ENCODE measurements at regions not wholly inside any gene's neighbourhood (a gene's known extent, or its start where the extent isn't known, plus 50 kb on each side); places are given as distances from the start of the nearest gene placed in this dataset.

DNA sequence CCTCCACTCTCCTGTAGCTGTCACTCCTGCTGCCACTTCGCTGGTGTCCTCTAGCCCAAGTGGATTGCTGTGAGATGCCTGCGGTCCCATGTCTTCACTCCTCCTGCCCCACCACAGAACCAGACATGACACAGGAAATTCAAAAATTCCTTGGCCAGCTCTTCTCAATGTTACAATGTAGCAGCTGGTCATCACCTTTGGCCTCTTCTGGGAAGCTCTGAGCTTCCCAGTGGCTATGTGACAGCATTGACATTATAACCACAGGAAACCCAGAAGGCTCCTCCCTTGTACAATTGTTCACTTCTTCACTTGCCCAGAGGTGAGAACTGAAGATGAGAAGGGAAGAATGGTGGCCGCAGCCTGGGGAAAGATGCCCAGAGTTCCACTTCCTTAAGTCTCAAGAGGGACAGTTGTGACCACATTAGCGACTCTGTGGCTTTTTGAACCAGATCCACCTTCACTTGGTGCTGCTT is 76.1 kb upstream of the NAA20 start:
- Mint-ChIP-seq H3K27ac (ENCODE audit: unreplicated experiment) (no peak overlapping the region), H3K4me1 (ENCODE audit: unreplicated experiment) (peaks cover 25% of the 10 kb centered on the region), H3K9me3 (ENCODE audit: unreplicated experiment) (no peaks in the 10 kb centered on the region), H3K27me3 (ENCODE audit: unreplicated experiment) (no peaks in the 10 kb centered on the region), H3K4me3 (ENCODE audit: unreplicated experiment) (no peak overlapping the region), H3K36me3 (ENCODE audit: unreplicated experiment) (peaks cover 21% of the 10 kb centered on the region)
- TF ChIP-seq, protein P1, sequence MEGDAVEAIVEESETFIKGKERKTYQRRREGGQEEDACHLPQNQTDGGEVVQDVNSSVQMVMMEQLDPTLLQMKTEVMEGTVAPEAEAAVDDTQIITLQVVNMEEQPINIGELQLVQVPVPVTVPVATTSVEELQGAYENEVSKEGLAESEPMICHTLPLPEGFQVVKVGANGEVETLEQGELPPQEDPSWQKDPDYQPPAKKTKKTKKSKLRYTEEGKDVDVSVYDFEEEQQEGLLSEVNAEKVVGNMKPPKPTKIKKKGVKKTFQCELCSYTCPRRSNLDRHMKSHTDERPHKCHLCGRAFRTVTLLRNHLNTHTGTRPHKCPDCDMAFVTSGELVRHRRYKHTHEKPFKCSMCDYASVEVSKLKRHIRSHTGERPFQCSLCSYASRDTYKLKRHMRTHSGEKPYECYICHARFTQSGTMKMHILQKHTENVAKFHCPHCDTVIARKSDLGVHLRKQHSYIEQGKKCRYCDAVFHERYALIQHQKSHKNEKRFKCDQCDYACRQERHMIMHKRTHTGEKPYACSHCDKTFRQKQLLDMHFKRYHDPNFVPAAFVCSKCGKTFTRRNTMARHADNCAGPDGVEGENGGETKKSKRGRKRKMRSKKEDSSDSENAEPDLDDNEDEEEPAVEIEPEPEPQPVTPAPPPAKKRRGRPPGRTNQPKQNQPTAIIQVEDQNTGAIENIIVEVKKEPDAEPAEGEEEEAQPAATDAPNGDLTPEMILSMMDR (IDR thresholded peaks at IDR 0.05) = no peak
- DNase-seq (ENCODE audit: extremely low spot score, unreplicated experiment) = no peak

DNA sequence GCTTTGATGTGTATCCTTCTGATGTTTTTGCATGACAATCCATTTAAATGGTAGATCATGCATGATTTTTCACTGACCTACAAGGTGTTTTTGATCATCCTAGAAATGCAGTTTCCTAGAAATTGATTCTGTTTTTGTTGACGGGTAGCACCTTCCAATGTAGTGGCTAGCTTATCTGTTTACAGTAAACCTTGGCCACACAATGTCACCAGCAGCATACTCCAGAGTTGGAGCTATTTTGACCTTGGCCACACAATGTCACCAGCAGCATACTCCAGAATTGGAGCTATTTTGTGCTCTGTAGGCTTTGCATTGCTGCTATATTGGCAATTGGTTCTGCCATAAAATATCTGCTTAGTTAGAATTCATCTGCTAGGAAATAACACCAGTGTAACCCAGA is 74.6 kb upstream of the NAA20 start:
- no peaks in the 10 kb centered on the region for H3K27me3 Mint-ChIP-seq (ENCODE audit: unreplicated experiment)
- H3K4me3 Mint-ChIP-seq (ENCODE audit: unreplicated experiment) = no peak overlapping the region
- peaks cover 23% of the 10 kb centered on the region for H3K36me3 Mint-ChIP-seq (ENCODE audit: unreplicated experiment)
- DNase-seq (ENCODE audit: extremely low spot score, unreplicated experiment) = no peak
- no peaks in the 10 kb centered on the region for H3K9me3 Mint-ChIP-seq (ENCODE audit: unreplicated experiment)
- peaks cover 27% of the 10 kb centered on the region for H3K4me1 Mint-ChIP-seq (ENCODE audit: unreplicated experiment)
- H3K27ac Mint-ChIP-seq (ENCODE audit: unreplicated experiment) = no peak overlapping the region
- TF ChIP-seq, protein P1 (IDR thresholded peaks at IDR 0.05) = no peak

DNA sequence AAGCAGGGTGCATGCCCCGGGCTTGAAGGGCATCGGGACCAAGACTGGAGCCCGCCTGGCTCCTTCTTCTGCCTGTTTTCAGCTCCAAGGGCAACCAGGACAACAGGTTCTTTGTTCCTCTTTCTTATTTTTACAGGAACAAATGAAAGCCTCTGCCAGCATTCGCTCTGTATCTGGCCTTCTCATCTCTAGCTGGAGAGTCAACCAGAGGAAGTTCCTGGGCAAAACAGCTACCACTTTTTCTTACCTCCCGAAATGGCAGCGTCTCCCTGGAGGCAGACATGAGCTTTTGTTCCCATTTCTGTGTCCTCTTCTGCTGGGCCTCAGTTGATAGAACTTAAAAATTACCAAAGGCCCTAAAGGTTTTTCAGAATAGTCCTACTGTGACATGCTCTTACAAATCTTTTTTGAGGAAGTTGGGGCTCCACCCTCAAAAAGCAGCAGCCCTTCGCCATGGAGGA is 74.1 kb upstream of the NAA20 start:
- Mint-ChIP-seq H3K4me1 (ENCODE audit: unreplicated experiment) (peaks cover 31% of the 10 kb centered on the region), H3K9me3 (ENCODE audit: unreplicated experiment) (no peaks in the 10 kb centered on the region), H3K27ac (ENCODE audit: unreplicated experiment) (no peak overlapping the region), H3K4me3 (ENCODE audit: unreplicated experiment) (no peak overlapping the region), H3K36me3 (ENCODE audit: unreplicated experiment) (peaks cover 25% of the 10 kb centered on the region), H3K27me3 (ENCODE audit: unreplicated experiment) (no peaks in the 10 kb centered on the region)
- no peak for DNase-seq (ENCODE audit: extremely low spot score, unreplicated experiment)
- TF ChIP-seq, protein P1 (IDR thresholded peaks at IDR 0.05) = no peak

DNA sequence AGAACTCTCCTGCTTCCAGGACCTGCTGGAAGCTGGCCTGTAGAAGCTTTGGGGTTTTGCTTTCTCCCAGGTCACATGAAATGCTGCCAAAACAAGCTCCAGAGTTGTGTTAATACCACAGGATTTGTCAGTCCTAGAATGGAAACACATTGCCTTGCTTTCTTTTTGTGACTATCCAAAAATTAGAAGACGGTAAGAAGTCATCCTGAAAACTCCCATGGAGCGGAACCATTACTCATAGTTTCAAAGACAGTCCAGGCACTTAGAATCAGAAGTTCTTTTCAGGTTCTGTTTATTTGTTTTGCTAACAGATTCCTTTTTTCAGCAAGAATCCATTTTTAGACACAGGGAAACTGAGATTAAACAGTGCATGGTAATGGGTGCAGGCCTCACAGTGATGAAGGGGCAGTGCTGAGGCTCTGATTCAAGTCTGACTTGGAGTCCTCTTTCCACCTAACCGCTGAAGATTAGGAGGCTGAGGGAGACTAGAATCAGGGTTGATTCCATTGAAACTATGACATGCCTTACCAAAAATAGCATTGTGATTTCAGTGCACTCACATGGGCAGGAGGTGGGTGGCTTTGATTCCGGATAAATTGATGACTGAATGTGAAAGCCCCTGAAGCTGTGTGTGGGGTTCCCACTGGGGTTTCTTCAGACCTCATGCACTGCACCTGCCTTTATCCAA is 72.2 kb upstream of the NAA20 start:
- no peak overlapping the region for H3K4me3 Mint-ChIP-seq (ENCODE audit: unreplicated experiment)
- DNase-seq (ENCODE audit: extremely low spot score, unreplicated experiment) = no peak

More for the DNA sequence above, 72.2 kb upstream of the NAA20 start:
- Mint-ChIP-seq H3K4me1 (ENCODE audit: unreplicated experiment) (peaks cover 31% of the 10 kb centered on the region), H3K27ac (ENCODE audit: unreplicated experiment) (peak overlapping the region; percentile 35), H3K9me3 (ENCODE audit: unreplicated experiment) (no peaks in the 10 kb centered on the region), H3K36me3 (ENCODE audit: unreplicated experiment) (peaks cover 28% of the 10 kb centered on the region), H3K27me3 (ENCODE audit: unreplicated experiment) (no peaks in the 10 kb centered on the region)
- TF ChIP-seq, protein P1 (IDR thresholded peaks at IDR 0.05) = no peak

Data from osteocyte (in vitro differentiated cells).